ENCODE measurements at regions not wholly inside any gene's neighbourhood (a gene's known extent, or its start where the extent isn't known, plus 50 kb on each side); places are given as distances from the start of the nearest gene placed in this dataset.

DNA sequence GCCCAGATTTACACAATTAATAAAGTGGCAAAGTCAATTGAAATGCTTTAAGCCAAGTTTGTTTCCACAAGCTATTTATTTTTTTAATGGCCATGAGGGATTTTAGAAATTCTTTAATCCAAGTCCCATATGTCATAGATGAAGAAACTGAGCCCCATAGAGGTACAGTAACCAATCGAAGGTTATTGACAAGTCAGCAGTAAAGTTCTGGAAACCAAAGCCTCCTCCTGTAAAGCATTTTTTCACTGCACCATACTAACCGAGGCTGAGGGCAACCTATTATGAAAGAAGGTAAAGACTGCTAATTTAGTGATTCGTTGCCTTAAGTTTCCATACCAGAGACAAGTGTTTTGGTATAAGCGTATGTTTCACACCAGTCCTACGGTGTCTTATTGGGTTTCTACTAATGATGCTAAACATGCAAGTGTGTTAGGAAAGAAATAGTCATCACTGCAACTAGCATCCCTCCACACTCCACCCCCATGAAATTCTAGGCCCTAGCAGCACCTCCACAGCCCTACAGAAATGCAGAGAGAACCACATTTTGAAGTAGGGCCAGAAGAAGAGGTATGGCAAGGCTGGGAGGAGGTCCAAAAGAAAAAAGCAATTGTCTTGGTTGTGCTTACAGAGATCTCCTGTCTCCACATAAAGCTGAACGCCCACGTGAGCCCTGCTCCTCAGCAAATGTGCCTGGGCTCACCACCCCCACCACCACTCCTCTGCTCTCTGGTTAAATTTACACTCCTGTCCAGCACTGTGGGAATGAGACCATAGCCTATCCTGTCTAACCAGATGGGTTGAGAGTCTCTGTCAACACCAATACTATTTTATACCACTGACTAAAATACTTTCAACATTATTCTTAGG, 271.1 kb upstream of the G2E3 start:
- no peak for TF ChIP-seq POLR2A (IDR thresholded peaks at IDR 0.05)
- TF ChIP-seq, protein P1, sequence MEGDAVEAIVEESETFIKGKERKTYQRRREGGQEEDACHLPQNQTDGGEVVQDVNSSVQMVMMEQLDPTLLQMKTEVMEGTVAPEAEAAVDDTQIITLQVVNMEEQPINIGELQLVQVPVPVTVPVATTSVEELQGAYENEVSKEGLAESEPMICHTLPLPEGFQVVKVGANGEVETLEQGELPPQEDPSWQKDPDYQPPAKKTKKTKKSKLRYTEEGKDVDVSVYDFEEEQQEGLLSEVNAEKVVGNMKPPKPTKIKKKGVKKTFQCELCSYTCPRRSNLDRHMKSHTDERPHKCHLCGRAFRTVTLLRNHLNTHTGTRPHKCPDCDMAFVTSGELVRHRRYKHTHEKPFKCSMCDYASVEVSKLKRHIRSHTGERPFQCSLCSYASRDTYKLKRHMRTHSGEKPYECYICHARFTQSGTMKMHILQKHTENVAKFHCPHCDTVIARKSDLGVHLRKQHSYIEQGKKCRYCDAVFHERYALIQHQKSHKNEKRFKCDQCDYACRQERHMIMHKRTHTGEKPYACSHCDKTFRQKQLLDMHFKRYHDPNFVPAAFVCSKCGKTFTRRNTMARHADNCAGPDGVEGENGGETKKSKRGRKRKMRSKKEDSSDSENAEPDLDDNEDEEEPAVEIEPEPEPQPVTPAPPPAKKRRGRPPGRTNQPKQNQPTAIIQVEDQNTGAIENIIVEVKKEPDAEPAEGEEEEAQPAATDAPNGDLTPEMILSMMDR (IDR thresholded peaks at IDR 0.05), result no peak

Data from lower leg skin (tissue), 3 donors.